ENCODE measurements at regions not wholly inside any gene's neighbourhood (a gene's known extent, or its start where the extent isn't known, plus 50 kb on each side); places are given as distances from the start of the nearest gene placed in this dataset.

- no peak for TF ChIP-seq CTCF (IDR thresholded peaks at IDR 0.05; ENCODE audit: control insufficient read depth, insufficient read depth, low read depth, low read length, missing control alignments)
- DNase-seq (ENCODE audit: low read depth), result no peak
- H3K4me3 ChIP-seq (ENCODE audit: control insufficient read depth, low read depth, low read length), result no peak overlapping the region
Observed at GRCh38 chrX:4764888-4765287, 1051.4 kb upstream of the PRKX start.

- DNase-seq (ENCODE audit: low read depth), result no peak
- no peak overlapping the region for H3K4me3 ChIP-seq (ENCODE audit: control insufficient read depth, low read depth, low read length)
- TF ChIP-seq CTCF (IDR thresholded peaks at IDR 0.05; ENCODE audit: control insufficient read depth, insufficient read depth, low read depth, low read length, missing control alignments), result no peak
Observed at GRCh38 chrX:4762196-4762595, 1048.7 kb upstream of the PRKX start.

- no peak for DNase-seq (ENCODE audit: low read depth)
- TF ChIP-seq CTCF (IDR thresholded peaks at IDR 0.05; ENCODE audit: control insufficient read depth, insufficient read depth, low read depth, low read length, missing control alignments), result no peak
- no peak overlapping the region for H3K4me3 ChIP-seq (ENCODE audit: control insufficient read depth, low read depth, low read length)
Observed at GRCh38 chrX:4754878-4755604, 1041.6 kb upstream of the PRKX start.

GRCh38 chrX:4741024-4741423 is 1027.6 kb upstream of the PRKX start:
- no peak overlapping the region for H3K4me3 ChIP-seq (ENCODE audit: control insufficient read depth, low read depth, low read length)
- DNase-seq (ENCODE audit: low read depth), result no peak
- TF ChIP-seq CTCF (IDR thresholded peaks at IDR 0.05; ENCODE audit: control insufficient read depth, insufficient read depth, low read depth, low read length, missing control alignments), result no peak

- no peak overlapping the region for H3K4me3 ChIP-seq (ENCODE audit: control insufficient read depth, low read depth, low read length)
- no peak for TF ChIP-seq CTCF (IDR thresholded peaks at IDR 0.05; ENCODE audit: control insufficient read depth, insufficient read depth, low read depth, low read length, missing control alignments)
- DNase-seq (ENCODE audit: low read depth), result no peak
Observed at GRCh38 chrX:4735299-4735698, 1021.9 kb upstream of the PRKX start.

GRCh38 chrX:4710618-4711433 is 997.4 kb upstream of the PRKX start:
- no peak for DNase-seq (ENCODE audit: low read depth)
- TF ChIP-seq CTCF (IDR thresholded peaks at IDR 0.05; ENCODE audit: control insufficient read depth, insufficient read depth, low read depth, low read length, missing control alignments), result no peak
- no peak overlapping the region for H3K4me3 ChIP-seq (ENCODE audit: control insufficient read depth, low read depth, low read length)
